SH-SY5Y (cell line): ENCODE measurements at regions not wholly inside any gene's neighbourhood (a gene's known extent, or its start where the extent isn't known, plus 50 kb on each side); places are given as distances from the start of the nearest gene placed in this dataset.

Experiments
- GATA2 ChIP-seq: IDR thresholded peaks from 2 replicates; pipeline ENCODE4 v1.6.1; 2011; ENCODE audit warnings: mild to moderate bottlenecking, low read depth, low read length
- GATA3 ChIP-seq: IDR thresholded peaks from 2 replicates; pipeline ENCODE4 v1.6.1; 2011; ENCODE audit warnings: low read depth, mild to moderate bottlenecking, low read length, moderate library complexity

GRCh38 chr12:46484396-46485061 is 112.0 kb upstream of the SLC38A2 start:
- TF ChIP-seq GATA3 (no peak), GATA2 (no peak)
